ENCODE measurements at regions not wholly inside any gene's neighbourhood (a gene's known extent, or its start where the extent isn't known, plus 50 kb on each side); places are given as distances from the start of the nearest gene placed in this dataset.

DNA sequence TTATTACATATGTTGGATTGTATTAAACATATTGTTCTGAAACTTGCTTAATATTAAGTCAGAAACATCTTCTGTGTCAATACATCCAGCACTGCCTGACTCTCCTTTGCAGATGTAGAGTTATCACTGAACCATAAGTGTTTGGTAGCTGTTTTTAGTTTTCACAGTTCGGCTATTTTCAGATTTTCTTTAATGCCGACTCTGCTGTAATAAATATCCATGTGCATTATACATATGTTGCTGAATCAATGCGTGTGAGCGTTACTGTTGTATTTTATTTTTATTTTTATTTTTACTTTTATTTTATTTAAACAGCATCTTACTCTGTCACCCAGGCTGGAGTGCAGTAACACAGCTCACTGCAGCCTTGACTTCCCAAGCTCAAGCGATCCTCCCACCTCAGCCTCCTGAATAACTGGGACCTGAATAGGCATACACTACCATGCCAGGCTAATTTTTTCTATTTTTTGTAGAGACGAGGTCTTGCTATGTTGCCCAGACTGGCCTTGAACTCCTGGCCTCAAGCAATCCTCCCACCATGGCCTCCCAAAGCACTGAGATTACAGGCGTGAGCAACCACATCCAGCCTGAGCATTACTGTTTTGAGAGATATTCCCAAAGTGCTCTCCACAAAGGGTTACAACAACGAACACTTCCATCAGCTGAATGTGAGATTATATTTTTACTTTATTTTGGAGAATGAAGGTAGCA, 50.7 kb upstream of the NOCT start:
- intact Hi-C loops (cut with micrococcal nuclease) = no loop called here
- Mint-ChIP-seq H3K9me3 (no peaks in the 10 kb centered on the region), H3K36me3 (ENCODE audit: low read depth) (no peaks in the 10 kb centered on the region), H3K27ac (no peak overlapping the region), H3K4me3 (no peak overlapping the region), H3K27me3 (no peaks in the 10 kb centered on the region), H3K4me1 (ENCODE audit: low read depth) (peaks cover 32% of the 10 kb centered on the region)

DNA sequence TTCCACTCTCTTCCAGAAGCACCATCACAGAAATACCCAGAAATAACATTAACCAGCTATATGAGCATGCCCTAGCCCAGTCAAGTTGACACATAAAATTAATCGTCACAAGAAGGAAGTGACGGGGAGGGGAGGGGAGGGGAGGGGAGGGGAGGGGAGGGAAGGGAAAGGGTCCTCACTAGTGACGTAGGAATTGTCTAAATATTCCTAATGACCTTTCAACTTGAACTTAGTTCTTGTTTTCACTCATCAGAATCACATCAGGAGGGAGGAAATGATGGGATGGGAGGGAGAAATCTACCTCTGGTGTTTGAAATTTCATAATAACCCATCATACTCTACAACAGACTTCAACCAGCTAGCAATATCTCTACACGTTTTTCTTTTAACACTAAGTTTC, 52.2 kb upstream of the NOCT start:
- intact Hi-C loops (cut with micrococcal nuclease) = no loop called here
- no peak overlapping the region for H3K4me3 Mint-ChIP-seq
- H3K9me3 Mint-ChIP-seq = no peaks in the 10 kb centered on the region
- no peaks in the 10 kb centered on the region for H3K27me3 Mint-ChIP-seq
- H3K36me3 Mint-ChIP-seq (ENCODE audit: low read depth) = no peaks in the 10 kb centered on the region
- peaks cover 47% of the 10 kb centered on the region for H3K4me1 Mint-ChIP-seq (ENCODE audit: low read depth)
- peak overlapping the region; percentile 41 for H3K27ac Mint-ChIP-seq

DNA sequence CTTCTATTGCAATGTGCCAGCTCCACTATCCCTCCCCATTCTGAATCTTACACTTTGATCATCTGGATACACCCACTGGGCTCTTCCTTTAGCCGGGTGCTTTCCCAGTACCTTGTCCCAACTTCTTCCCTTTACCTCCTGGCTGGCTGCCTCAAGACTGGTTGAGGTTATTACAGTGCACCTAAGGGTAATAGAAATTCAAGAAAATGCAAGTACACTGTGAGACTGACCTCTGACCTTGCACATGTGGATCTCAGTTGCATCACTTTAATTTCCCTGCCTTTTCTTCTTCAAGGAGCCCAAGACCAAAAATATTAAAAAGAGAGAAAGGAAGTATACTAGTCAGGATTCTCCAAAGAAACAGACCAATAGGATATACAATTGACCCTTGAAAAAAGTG, 53.9 kb upstream of the NOCT start:
- intact Hi-C loops (cut with micrococcal nuclease) = no loop called here
- H3K27me3 Mint-ChIP-seq = no peaks in the 10 kb centered on the region
- H3K9me3 Mint-ChIP-seq = no peaks in the 10 kb centered on the region
- peaks cover 64% of the 10 kb centered on the region for H3K4me1 Mint-ChIP-seq (ENCODE audit: low read depth)
- no peaks in the 10 kb centered on the region for H3K36me3 Mint-ChIP-seq (ENCODE audit: low read depth)
- H3K27ac Mint-ChIP-seq = no peak overlapping the region
- H3K4me3 Mint-ChIP-seq = no peak overlapping the region

DNA sequence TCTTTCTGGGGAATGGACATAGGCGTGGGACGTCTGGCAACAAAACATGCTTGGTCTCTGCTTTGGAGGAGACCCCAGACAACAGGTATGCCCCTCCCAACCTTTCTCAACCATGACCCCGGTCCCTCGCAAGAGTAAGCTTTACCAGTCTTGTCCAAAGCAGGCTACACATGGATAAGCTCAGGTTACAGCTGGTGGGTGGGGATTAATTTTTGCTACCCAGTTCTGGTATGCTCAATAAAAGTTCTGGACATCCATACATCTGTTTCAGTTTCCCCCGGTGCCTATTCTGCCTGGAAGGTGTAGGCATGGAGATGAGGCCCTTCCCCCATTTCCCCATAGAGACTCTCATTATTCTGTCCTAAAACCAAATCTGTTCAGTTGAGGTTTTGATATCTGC, 54.5 kb upstream of the NOCT start:
- Mint-ChIP-seq H3K4me3 (no peak overlapping the region), H3K4me1 (ENCODE audit: low read depth) (peaks cover 67% of the 10 kb centered on the region), H3K9me3 (no peaks in the 10 kb centered on the region), H3K36me3 (ENCODE audit: low read depth) (no peaks in the 10 kb centered on the region), H3K27ac (no peak overlapping the region), H3K27me3 (no peaks in the 10 kb centered on the region)
- intact Hi-C loops (cut with micrococcal nuclease) = no loop called here

DNA sequence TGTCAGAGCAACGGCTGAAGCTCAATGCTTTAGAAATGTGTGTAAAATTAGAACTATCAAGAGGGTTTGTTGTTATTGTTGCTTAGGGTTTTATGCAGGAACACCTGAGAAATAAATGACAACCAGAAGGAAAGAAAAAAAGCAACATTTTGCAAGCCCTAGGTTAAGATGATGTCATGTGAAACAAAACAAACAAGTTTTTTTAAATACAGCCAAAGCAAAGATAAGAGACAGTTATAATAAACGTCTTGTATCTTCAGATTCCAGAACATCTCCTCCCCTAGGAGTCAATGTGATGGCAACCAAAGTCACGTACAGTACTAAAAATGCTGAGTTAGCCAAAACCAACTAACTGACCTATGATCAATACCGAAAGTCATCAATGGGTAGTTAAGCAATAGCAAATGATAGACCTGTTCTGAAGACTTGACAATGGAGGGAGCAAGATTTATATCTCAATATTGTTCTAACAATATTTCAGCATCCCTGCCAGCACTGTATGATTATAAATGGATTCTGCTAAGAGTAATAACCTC, 55.3 kb upstream of the NOCT start:
- H3K27me3 Mint-ChIP-seq = no peaks in the 10 kb centered on the region

GRCh38 chr4:138959097-138959815, 56.3 kb upstream of the NOCT start:
- H3K36me3 Mint-ChIP-seq (ENCODE audit: low read depth) = no peaks in the 10 kb centered on the region
- peaks cover 71% of the 10 kb centered on the region for H3K4me1 Mint-ChIP-seq (ENCODE audit: low read depth)
- intact Hi-C loops (cut with micrococcal nuclease) = no loop called here
- no peaks in the 10 kb centered on the region for H3K27me3 Mint-ChIP-seq
- H3K27ac Mint-ChIP-seq = peak overlapping the region; percentile 92
- no peaks in the 10 kb centered on the region for H3K9me3 Mint-ChIP-seq
- peak overlapping the region; percentile 30 for H3K4me3 Mint-ChIP-seq

More for the DNA sequence above, 55.3 kb upstream of the NOCT start:
- H3K4me1 Mint-ChIP-seq (ENCODE audit: low read depth) = peaks cover 67% of the 10 kb centered on the region
- no peak overlapping the region for H3K4me3 Mint-ChIP-seq
- intact Hi-C loops (cut with micrococcal nuclease) = no loop called here
- no peaks in the 10 kb centered on the region for H3K36me3 Mint-ChIP-seq (ENCODE audit: low read depth)
- H3K9me3 Mint-ChIP-seq = no peaks in the 10 kb centered on the region
- H3K27ac Mint-ChIP-seq = peak overlapping the region; percentile 92

DNA sequence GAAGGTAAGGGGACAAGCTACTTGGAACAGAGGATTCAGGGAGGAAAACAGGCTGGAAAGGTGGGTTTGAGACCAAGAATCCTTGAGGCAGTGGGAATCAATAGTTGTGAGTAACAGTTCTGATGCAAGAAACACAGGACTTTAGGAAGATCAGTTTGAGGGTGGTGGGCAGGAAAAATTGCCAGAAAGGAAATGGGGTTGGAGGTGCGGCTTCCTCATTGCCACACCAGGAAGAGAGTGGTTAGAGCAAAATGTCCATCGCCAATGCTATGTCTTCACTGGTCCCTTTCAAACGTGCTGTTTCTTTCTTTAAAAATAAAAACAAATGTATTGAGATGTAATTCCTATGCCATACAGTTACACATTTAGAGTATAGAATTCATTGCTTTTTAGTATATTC, 57.1 kb upstream of the NOCT start:
- intact Hi-C loops (cut with micrococcal nuclease) = no loop called here
- peaks cover 79% of the 10 kb centered on the region for H3K4me1 Mint-ChIP-seq (ENCODE audit: low read depth)
- no peaks in the 10 kb centered on the region for H3K27me3 Mint-ChIP-seq
- H3K4me3 Mint-ChIP-seq = no peak overlapping the region
- H3K9me3 Mint-ChIP-seq = no peaks in the 10 kb centered on the region
- H3K27ac Mint-ChIP-seq = peak overlapping the region; percentile 92
- no peaks in the 10 kb centered on the region for H3K36me3 Mint-ChIP-seq (ENCODE audit: low read depth)

- Mint-ChIP-seq H3K36me3 (ENCODE audit: low read depth) (no peaks in the 10 kb centered on the region), H3K9me3 (no peaks in the 10 kb centered on the region), H3K4me3 (no peak overlapping the region), H3K4me1 (ENCODE audit: low read depth) (peaks cover 75% of the 10 kb centered on the region), H3K27ac (peak overlapping the region; percentile 40), H3K27me3 (no peaks in the 10 kb centered on the region)
- intact Hi-C loops (cut with micrococcal nuclease) = no loop called here
These were observed 58.3 kb upstream of the NOCT start for GRCh38 chr4:138957302-138957701.

DNA sequence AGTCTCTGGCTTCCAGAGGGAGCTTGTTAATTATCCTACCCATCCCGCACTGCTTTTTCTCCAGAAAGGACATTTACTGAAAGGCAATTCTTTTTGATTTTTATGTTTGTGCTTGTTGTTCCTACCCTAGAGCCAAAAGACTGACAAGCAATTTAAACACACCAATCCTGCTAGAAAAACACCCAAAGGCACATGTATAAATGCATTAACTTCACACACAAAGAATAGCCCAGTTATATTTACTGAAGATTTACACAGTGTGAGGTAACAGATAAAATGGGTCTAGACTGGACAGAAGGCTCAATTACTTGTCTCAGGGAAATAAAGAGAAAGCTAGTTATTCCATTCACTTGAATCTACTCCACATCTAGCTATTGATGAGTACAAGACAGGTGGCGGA, 61.2 kb upstream of the NOCT start:
- H3K9me3 Mint-ChIP-seq = no peaks in the 10 kb centered on the region

DNA sequence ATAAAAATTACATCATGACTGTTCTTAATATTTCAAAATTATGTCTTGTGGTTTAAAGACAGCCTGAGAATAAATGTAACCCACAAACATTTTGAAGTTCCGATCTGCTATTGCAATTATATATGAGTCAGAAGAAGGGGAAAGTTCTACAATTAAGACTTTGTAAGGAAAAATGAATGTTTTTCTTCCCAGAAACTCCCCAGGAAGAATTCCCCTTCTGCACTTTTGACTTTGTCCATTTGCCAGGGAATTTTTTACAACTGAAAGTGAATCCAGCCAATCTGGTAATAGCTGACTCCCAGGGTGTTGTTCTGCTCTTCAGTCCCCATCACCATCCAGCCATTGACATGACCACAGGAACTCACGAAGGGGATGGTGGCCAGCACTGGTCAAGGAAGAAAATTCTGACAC, 61.6 kb upstream of the NOCT start:
- Mint-ChIP-seq H3K9me3 (no peaks in the 10 kb centered on the region), H3K27ac (peak overlapping the region; percentile 46), H3K4me3 (no peak overlapping the region), H3K36me3 (ENCODE audit: low read depth) (no peaks in the 10 kb centered on the region), H3K27me3 (no peaks in the 10 kb centered on the region), H3K4me1 (ENCODE audit: low read depth) (peaks cover 46% of the 10 kb centered on the region)
- intact Hi-C loops (cut with micrococcal nuclease) = no loop called here

More for the DNA sequence above, 61.2 kb upstream of the NOCT start:
- intact Hi-C loops (cut with micrococcal nuclease) = no loop called here
- Mint-ChIP-seq H3K27me3 (no peaks in the 10 kb centered on the region), H3K36me3 (ENCODE audit: low read depth) (no peaks in the 10 kb centered on the region), H3K27ac (peak overlapping the region; percentile 46), H3K4me1 (ENCODE audit: low read depth) (peaks cover 50% of the 10 kb centered on the region), H3K4me3 (no peak overlapping the region)

DNA sequence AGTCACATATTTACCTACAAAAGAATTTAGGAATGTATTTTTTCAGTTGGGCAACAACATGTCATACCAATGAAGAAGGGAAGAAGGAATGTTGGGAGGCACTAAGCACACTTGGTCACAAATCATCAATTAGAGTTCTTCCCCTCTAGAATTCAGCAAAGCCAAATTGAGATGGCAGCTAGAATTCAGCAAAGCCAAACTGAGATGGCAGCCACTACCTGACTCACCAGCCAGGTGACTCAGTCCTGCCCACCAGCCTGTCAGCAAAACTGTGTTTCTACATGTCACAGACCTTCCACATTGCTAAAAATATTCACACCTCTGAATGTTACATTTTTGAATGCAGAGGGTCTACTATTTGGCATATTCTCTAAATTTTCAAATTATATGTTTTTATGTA, 63.2 kb upstream of the NOCT start:
- intact Hi-C loops (cut with micrococcal nuclease) = no loop called here

GRCh38 chr4:138951764-138952163, 63.8 kb upstream of the NOCT start:
- Mint-ChIP-seq H3K9me3 (no peaks in the 10 kb centered on the region), H3K27me3 (no peaks in the 10 kb centered on the region), H3K4me1 (ENCODE audit: low read depth) (peaks cover 24% of the 10 kb centered on the region), H3K4me3 (no peak overlapping the region), H3K27ac (no peak overlapping the region), H3K36me3 (ENCODE audit: low read depth) (no peaks in the 10 kb centered on the region)
- intact Hi-C loops (cut with micrococcal nuclease) = no loop called here

More for the DNA sequence above, 63.2 kb upstream of the NOCT start:
- Mint-ChIP-seq H3K9me3 (no peaks in the 10 kb centered on the region), H3K4me3 (no peak overlapping the region), H3K36me3 (ENCODE audit: low read depth) (no peaks in the 10 kb centered on the region), H3K4me1 (ENCODE audit: low read depth) (peaks cover 31% of the 10 kb centered on the region), H3K27me3 (no peaks in the 10 kb centered on the region), H3K27ac (peak overlapping the region; percentile 46)

GRCh38 chr4:138949866-138950265, 65.7 kb upstream of the NOCT start:
- H3K36me3 Mint-ChIP-seq (ENCODE audit: low read depth) = no peaks in the 10 kb centered on the region
- H3K4me1 Mint-ChIP-seq (ENCODE audit: low read depth) = peaks cover 21% of the 10 kb centered on the region
- H3K4me3 Mint-ChIP-seq = no peak overlapping the region
- no peaks in the 10 kb centered on the region for H3K9me3 Mint-ChIP-seq
- intact Hi-C loops (cut with micrococcal nuclease) = no loop called here
- no peaks in the 10 kb centered on the region for H3K27me3 Mint-ChIP-seq
- no peak overlapping the region for H3K27ac Mint-ChIP-seq

DNA sequence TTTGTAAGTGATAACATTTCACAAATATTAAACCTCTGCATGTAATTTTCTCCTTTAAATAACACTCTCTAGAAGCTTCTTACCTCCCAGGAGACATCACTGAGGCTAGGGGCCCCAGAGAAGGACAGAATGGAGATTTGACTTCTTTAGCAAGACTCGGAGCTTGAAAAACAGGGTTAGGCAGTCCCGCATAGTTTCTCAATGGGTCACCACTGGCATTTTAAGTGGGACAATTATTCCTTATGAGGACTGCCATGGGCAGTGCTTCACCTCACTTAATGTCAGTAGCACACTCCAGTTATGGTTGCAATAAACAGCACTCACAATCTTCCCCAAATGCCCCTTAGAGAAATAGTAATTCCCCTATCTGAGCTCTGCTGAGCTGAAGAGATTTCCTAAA, 66.7 kb upstream of the NOCT start:
- no peaks in the 10 kb centered on the region for H3K27me3 Mint-ChIP-seq
- peaks cover 16% of the 10 kb centered on the region for H3K4me1 Mint-ChIP-seq (ENCODE audit: low read depth)
- no peak overlapping the region for H3K27ac Mint-ChIP-seq
- intact Hi-C loops (cut with micrococcal nuclease) = no loop called here
- H3K36me3 Mint-ChIP-seq (ENCODE audit: low read depth) = no peaks in the 10 kb centered on the region
- no peaks in the 10 kb centered on the region for H3K9me3 Mint-ChIP-seq
- H3K4me3 Mint-ChIP-seq = no peak overlapping the region

All from dendritic cell treated with granulocyte-macrophage colony-stimulating factor and Interleukin-4, amounts not matched to agents 40 ng/mL and 50 ng/mL, for 4 days (primary cell).